Fibroblast of the aortic adventitia (primary cell): ENCODE measurements at regions not wholly inside any gene's neighbourhood (a gene's known extent, or its start where the extent isn't known, plus 50 kb on each side); places are given as distances from the start of the nearest gene placed in this dataset.

Source experiments
- DNase-seq: peaks from one replicate; pipeline ENCODE4 v3.0.0-alpha.2; 2010; ENCODE audit warnings: low read depth
- H3K4me3 ChIP-seq: 2 replicates; pipeline ENCODE4 v1.5.1; 2011; ENCODE audit warnings: low read depth, mild to moderate bottlenecking, control low read depth, low read length, moderate library complexity
- CTCF ChIP-seq: IDR thresholded peaks from 2 replicates; pipeline ENCODE4 v1.5.1; 2011; ENCODE audit warnings: mild to moderate bottlenecking, low read length, control low read depth, inconsistent platforms; ENCODE audit not compliant: insufficient read depth

- peak overlapping the region; percentile 19 for H3K4me3 ChIP-seq
- TF ChIP-seq CTCF: no peak
- no peak for DNase-seq
These were observed 503.5 kb upstream of the ZEB2 start for GRCh38 chr2:145023334-145023934.

- no peak for TF ChIP-seq CTCF
- DNase-seq: peak; percentile 89
- no peak overlapping the region for H3K4me3 ChIP-seq
These were observed 502.9 kb upstream of the ZEB2 start for GRCh38 chr2:145022666-145023333.

GRCh38 chr2:145021962-145022665 is 502.2 kb upstream of the ZEB2 start:
- H3K4me3 ChIP-seq: no peak overlapping the region
- no peak for TF ChIP-seq CTCF
- peak; percentile 85 for DNase-seq

- TF ChIP-seq CTCF: no peak
- no peak for DNase-seq
- no peak overlapping the region for H3K4me3 ChIP-seq
These were observed 500.8 kb upstream of the ZEB2 start for GRCh38 chr2:145020694-145021093.

- TF ChIP-seq CTCF: no peak
- no peak for DNase-seq
These were observed 500.2 kb upstream of the ZEB2 start for GRCh38 chr2:145020139-145020538.

GRCh38 chr2:145018502-145018901 is 498.6 kb upstream of the ZEB2 start:
- no peak overlapping the region for H3K4me3 ChIP-seq
- no peak for DNase-seq
- no peak for TF ChIP-seq CTCF

More at GRCh38 chr2:145020139-145020538, 500.2 kb upstream of the ZEB2 start:
- no peak overlapping the region for H3K4me3 ChIP-seq
